ENCODE measurements at regions not wholly inside any gene's neighbourhood (a gene's known extent, or its start where the extent isn't known, plus 50 kb on each side); places are given as distances from the start of the nearest gene placed in this dataset.
"Not testable (repeated sequence)": the region's sequence is repeated elsewhere in the genome, so short reads cannot be mapped to it uniquely, and the experiment has no call there.

GRCh38 chr16:62751218-62751617 lies 715.0 kb upstream of the CDH8 start:
- no peak for DNase-seq (ENCODE audit: insufficient read length, low spot score, missing footprints)
- TF ChIP-seq, protein P1, sequence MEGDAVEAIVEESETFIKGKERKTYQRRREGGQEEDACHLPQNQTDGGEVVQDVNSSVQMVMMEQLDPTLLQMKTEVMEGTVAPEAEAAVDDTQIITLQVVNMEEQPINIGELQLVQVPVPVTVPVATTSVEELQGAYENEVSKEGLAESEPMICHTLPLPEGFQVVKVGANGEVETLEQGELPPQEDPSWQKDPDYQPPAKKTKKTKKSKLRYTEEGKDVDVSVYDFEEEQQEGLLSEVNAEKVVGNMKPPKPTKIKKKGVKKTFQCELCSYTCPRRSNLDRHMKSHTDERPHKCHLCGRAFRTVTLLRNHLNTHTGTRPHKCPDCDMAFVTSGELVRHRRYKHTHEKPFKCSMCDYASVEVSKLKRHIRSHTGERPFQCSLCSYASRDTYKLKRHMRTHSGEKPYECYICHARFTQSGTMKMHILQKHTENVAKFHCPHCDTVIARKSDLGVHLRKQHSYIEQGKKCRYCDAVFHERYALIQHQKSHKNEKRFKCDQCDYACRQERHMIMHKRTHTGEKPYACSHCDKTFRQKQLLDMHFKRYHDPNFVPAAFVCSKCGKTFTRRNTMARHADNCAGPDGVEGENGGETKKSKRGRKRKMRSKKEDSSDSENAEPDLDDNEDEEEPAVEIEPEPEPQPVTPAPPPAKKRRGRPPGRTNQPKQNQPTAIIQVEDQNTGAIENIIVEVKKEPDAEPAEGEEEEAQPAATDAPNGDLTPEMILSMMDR (IDR thresholded peaks at IDR 0.05; ENCODE audit: extremely low read depth, low read depth, low read length) = no peak
- Histone ChIP-seq H3K79me2 (ENCODE audit: insufficient read depth, low read length) (no peaks in the 10 kb centered on the region), H4K20me1 (ENCODE audit: insufficient read depth, low read length) (no peaks in the 10 kb centered on the region), H3K4me1 (ENCODE audit: insufficient read depth, low read length) (no peaks in the 10 kb centered on the region), H3K27me3 (ENCODE audit: insufficient read depth, low read length) (no peaks in the 10 kb centered on the region), H3K4me3 (ENCODE audit: insufficient read depth, low read length) (no peak overlapping the region), H3K36me3 (ENCODE audit: insufficient read depth, low read length) (no peaks in the 10 kb centered on the region), H2AFZ (ENCODE audit: low read length) (no peak overlapping the region), H3K9me3 (ENCODE audit: low read depth, low read length) (peaks cover 5% of the 10 kb centered on the region), H3K27ac (ENCODE audit: low read depth, low read length) (no peak overlapping the region), H3K4me2 (ENCODE audit: insufficient read depth, low read length) (no peak overlapping the region)

DNA sequence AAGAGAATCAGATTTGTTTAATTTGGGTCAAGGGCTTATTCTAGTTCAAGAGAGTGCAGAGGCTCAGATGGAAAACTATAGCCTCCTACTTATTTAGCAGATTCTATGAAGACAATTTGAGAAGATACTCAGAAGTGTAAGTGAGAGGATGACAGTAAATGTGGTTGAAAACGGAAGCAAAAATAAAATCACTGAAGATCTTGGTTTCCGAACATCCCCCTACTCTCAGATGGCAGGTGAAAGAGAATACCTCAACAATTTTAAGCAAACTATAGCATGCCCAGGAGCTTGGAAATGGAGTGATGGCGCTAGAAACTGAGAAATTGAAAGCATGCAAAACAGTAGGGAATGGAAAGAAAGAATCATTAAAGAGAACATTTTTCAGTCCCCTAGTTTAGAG lies 705.5 kb upstream of the CDH8 start:
- Histone ChIP-seq H3K4me1 (ENCODE audit: insufficient read depth, low read length) (no peaks in the 10 kb centered on the region), H3K27ac (ENCODE audit: low read depth, low read length) (no peak overlapping the region), H3K4me2 (ENCODE audit: insufficient read depth, low read length) (no peak overlapping the region), H3K79me2 (ENCODE audit: insufficient read depth, low read length) (no peaks in the 10 kb centered on the region), H3K9me3 (ENCODE audit: low read depth, low read length) (no peaks in the 10 kb centered on the region), H3K36me3 (ENCODE audit: insufficient read depth, low read length) (no peaks in the 10 kb centered on the region), H2AFZ (ENCODE audit: low read length) (no peak overlapping the region), H4K20me1 (ENCODE audit: insufficient read depth, low read length) (no peaks in the 10 kb centered on the region), H3K27me3 (ENCODE audit: insufficient read depth, low read length) (no peaks in the 10 kb centered on the region), H3K4me3 (ENCODE audit: insufficient read depth, low read length) (no peak overlapping the region)
- TF ChIP-seq, protein P1 (IDR thresholded peaks at IDR 0.05; ENCODE audit: extremely low read depth, low read depth, low read length) = no peak
- no peak for DNase-seq (ENCODE audit: insufficient read length, low spot score, missing footprints)

DNA sequence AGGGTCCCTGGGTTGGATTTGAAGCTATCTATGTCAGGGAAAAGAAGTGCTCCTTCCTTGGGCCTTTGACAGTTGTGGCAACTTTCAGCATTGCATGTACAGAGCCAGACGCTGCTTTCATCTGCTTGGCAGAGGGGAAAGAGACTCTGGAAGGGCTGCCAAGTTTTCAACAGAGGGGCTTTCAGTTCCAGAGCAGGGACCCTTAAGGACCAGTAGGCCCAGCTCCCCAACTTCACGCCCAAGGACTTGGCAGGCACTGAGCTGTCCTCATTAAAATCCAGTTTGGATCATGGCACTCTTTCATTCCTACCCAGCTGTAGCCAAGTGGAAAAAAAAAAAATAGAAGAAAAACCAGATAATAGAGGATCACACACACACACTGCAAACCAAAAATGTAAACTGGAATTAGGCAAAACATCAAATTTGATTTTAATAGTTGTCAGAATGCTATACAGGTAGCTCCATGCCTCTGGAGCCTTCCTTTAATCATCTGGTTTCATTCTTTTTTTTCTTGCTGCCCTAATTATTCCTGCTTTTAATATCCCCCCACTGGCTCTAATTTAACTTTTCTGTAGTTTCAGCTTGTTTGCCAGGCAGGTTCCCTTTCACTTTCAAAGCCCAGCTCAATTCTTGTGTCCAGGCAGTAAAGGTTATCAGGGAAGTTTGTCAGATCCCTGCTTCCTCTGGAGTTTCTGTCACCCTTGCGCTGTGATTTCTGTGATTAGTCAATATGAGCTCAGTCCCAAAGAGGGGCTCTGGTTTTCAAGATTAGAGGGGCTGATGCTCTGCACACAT lies 702.6 kb upstream of the CDH8 start:
- Histone ChIP-seq H3K4me3 (ENCODE audit: insufficient read depth, low read length) (no peak overlapping the region), H3K9me3 (ENCODE audit: low read depth, low read length) (no peaks in the 10 kb centered on the region), H4K20me1 (ENCODE audit: insufficient read depth, low read length) (no peaks in the 10 kb centered on the region), H3K4me1 (ENCODE audit: insufficient read depth, low read length) (no peaks in the 10 kb centered on the region), H3K27ac (ENCODE audit: low read depth, low read length) (no peak overlapping the region), H3K36me3 (ENCODE audit: insufficient read depth, low read length) (no peaks in the 10 kb centered on the region), H3K79me2 (ENCODE audit: insufficient read depth, low read length) (no peaks in the 10 kb centered on the region), H3K4me2 (ENCODE audit: insufficient read depth, low read length) (no peak overlapping the region), H3K27me3 (ENCODE audit: insufficient read depth, low read length) (no peaks in the 10 kb centered on the region), H2AFZ (ENCODE audit: low read length) (no peak overlapping the region)
- TF ChIP-seq, protein P1 (IDR thresholded peaks at IDR 0.05; ENCODE audit: extremely low read depth, low read depth, low read length) = no peak
- no peak for DNase-seq (ENCODE audit: insufficient read length, low spot score, missing footprints)

GRCh38 chr16:62732092-62732491 lies 695.9 kb upstream of the CDH8 start:
- H3K27ac ChIP-seq (ENCODE audit: low read depth, low read length) = no peak overlapping the region
- no peak overlapping the region for H2AFZ ChIP-seq (ENCODE audit: low read length)
- TF ChIP-seq, protein P1 (IDR thresholded peaks at IDR 0.05; ENCODE audit: extremely low read depth, low read depth, low read length) = no peak
- DNase-seq (ENCODE audit: insufficient read length, low spot score, missing footprints) = no peak
- H3K79me2 ChIP-seq (ENCODE audit: insufficient read depth, low read length) = no peaks in the 10 kb centered on the region
- H3K36me3 ChIP-seq (ENCODE audit: insufficient read depth, low read length) = no peaks in the 10 kb centered on the region
- no peaks in the 10 kb centered on the region for H3K4me1 ChIP-seq (ENCODE audit: insufficient read depth, low read length)
- H3K9me3 ChIP-seq (ENCODE audit: low read depth, low read length) = no peaks in the 10 kb centered on the region
- no peak overlapping the region for H3K4me2 ChIP-seq (ENCODE audit: insufficient read depth, low read length)
- H3K27me3 ChIP-seq (ENCODE audit: insufficient read depth, low read length) = no peaks in the 10 kb centered on the region
- H3K4me3 ChIP-seq (ENCODE audit: insufficient read depth, low read length) = no peak overlapping the region
- no peaks in the 10 kb centered on the region for H4K20me1 ChIP-seq (ENCODE audit: insufficient read depth, low read length)

DNA sequence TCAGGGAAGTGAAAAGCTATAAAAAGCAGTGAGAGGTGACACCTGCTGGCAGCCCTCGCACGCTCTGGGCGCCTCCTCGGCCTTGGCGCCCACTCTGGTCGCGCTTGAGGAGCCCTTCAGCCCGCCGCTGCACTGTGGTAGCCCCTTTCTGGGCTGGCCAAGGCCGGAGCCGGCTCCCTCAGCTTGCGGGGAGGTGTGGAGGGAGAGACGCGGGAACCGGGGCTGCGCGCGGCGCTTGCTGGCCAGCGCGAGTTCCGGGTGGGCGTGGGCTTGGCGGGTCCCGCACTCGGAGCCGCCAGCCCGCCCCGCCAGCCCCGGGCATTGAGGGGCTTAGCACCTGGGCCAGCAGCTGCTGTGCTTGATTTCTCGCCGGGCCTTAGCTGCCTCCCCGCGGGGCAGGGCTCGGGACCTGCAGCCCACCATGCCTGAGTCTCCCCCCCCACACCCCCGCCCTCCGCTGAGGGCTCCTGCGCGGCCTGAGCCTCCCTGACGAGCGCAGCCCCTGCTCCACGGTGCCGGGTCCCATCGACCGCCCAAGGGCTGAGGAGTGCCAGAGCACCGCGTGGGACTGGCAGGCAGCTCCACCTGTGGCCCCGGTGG lies 688.5 kb upstream of the CDH8 start:
- H3K9me3 ChIP-seq (ENCODE audit: low read depth, low read length); H3K27ac ChIP-seq (ENCODE audit: low read depth, low read length); H3K4me3 ChIP-seq (ENCODE audit: insufficient read depth, low read length); H2AFZ ChIP-seq (ENCODE audit: low read length); H3K27me3 ChIP-seq (ENCODE audit: insufficient read depth, low read length); H3K4me2 ChIP-seq (ENCODE audit: insufficient read depth, low read length); DNase-seq (ENCODE audit: insufficient read length, low spot score, missing footprints); H3K36me3 ChIP-seq (ENCODE audit: insufficient read depth, low read length); H3K79me2 ChIP-seq (ENCODE audit: insufficient read depth, low read length); H4K20me1 ChIP-seq (ENCODE audit: insufficient read depth, low read length); H3K4me1 ChIP-seq (ENCODE audit: insufficient read depth, low read length): not testable (repeated sequence)

Data from osteoblast (primary cell).